ENCODE measurements at regions not wholly inside any gene's neighbourhood (a gene's known extent, or its start where the extent isn't known, plus 50 kb on each side); places are given as distances from the start of the nearest gene placed in this dataset.

DNA sequence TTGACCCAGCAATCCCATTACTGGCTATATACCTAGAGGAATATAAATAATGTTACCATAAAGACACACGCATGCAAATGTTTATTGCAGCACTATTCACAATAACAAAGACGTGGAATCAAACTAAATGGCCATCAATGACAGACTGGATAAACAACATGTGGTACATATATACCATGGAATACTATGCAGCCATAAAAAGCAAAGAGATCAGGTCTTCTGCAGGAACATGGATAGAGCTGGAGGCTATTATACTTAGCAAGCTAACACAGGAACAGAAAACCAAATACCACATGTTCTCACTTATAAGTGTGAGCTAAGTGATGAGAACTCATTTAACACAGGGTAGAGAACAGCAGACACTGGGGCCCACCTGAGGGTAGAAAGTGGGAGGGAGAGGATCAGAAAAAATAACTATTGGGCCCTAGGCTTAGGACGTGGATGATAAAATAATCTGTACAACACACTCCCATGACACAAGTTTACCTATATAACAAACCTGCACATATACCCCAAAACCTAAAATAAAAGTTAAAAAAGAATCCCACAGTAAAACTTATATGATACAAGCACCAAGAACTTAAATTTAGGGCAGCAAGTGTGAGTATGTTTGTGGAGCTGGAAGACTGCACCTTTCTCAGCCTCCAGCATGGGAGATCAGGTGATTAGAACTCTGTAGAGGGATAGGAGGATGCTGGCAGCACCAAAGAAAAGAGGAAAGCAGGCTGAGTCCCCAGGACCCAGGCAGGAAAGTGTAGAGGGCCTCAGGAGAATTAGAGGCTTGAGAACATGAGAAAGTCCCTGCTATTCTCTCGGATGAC lies 320.8 kb upstream of the USP24 start:
- no peak for DNase-seq (ENCODE audit: extremely low read depth, insufficient read length)
- Histone ChIP-seq H3K27me3 (replicated peaks; ENCODE audit: control insufficient read depth, insufficient read depth, low read length) (no peaks in the 10 kb centered on the region), H3K4me3 (replicated peaks; ENCODE audit: low read depth, low read length) (no peak overlapping the region), H3K36me3 (ENCODE audit: control insufficient read depth, insufficient read depth, low read length) (no peaks in the 10 kb centered on the region)
- TF ChIP-seq, protein P1, sequence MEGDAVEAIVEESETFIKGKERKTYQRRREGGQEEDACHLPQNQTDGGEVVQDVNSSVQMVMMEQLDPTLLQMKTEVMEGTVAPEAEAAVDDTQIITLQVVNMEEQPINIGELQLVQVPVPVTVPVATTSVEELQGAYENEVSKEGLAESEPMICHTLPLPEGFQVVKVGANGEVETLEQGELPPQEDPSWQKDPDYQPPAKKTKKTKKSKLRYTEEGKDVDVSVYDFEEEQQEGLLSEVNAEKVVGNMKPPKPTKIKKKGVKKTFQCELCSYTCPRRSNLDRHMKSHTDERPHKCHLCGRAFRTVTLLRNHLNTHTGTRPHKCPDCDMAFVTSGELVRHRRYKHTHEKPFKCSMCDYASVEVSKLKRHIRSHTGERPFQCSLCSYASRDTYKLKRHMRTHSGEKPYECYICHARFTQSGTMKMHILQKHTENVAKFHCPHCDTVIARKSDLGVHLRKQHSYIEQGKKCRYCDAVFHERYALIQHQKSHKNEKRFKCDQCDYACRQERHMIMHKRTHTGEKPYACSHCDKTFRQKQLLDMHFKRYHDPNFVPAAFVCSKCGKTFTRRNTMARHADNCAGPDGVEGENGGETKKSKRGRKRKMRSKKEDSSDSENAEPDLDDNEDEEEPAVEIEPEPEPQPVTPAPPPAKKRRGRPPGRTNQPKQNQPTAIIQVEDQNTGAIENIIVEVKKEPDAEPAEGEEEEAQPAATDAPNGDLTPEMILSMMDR (IDR thresholded peaks at IDR 0.05; ENCODE audit: insufficient read depth, low read length, poor library complexity, severe bottlenecking): no peak

DNA sequence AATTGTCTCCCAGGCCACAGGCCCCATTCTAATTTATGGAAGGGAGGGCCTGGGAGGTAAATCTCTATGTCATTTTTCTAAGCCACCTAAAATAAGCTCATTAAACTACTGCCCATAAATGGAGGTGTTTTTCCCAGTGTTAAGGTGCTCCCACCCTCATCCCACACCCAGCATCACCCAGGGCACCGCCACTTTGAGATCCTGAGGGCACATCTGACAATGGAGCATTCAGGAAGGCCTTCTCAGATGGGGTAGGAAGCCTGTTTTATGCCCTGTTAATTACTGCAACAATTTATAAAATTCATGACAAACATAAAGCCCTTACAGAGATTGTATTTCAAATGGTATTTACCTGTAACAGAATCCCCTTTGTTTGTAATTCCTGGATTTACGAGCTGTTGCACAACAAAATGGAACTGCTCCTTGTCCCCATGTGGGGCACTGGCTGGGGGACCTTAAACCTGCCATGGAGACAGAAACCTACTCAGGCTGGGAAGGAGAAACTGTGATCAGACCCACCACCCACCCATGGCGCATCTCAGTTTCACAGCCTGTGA lies 319.5 kb upstream of the USP24 start:
- TF ChIP-seq, protein P1 (IDR thresholded peaks at IDR 0.05; ENCODE audit: insufficient read depth, low read length, poor library complexity, severe bottlenecking): no peak
- no peaks in the 10 kb centered on the region for H3K27me3 ChIP-seq (replicated peaks; ENCODE audit: control insufficient read depth, insufficient read depth, low read length)
- DNase-seq (ENCODE audit: extremely low read depth, insufficient read length): no peak
- H3K4me3 ChIP-seq (replicated peaks; ENCODE audit: low read depth, low read length): no peak overlapping the region
- H3K36me3 ChIP-seq (ENCODE audit: control insufficient read depth, insufficient read depth, low read length): no peaks in the 10 kb centered on the region

DNA sequence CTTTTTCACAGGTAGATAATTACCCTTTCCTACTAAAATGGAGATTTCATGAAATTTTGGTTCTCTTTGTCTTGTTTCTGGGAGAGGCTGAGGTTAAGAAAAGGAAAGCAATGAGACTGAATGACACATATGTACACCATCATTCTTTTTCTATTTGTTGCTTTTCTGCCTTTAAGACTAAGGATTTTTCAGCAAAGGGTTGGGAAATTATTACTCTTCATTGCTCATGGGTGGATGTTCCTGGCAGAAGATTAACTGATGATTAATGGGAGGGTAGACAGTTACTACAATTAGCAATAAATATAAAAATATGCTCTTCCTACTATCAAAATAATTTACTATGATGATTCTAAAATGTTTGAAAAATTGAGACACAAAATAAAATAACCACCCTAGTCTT lies 316.5 kb upstream of the USP24 start:
- TF ChIP-seq, protein P1 (IDR thresholded peaks at IDR 0.05; ENCODE audit: insufficient read depth, low read length, poor library complexity, severe bottlenecking): no peak
- no peaks in the 10 kb centered on the region for H3K36me3 ChIP-seq (ENCODE audit: control insufficient read depth, insufficient read depth, low read length)
- DNase-seq (ENCODE audit: extremely low read depth, insufficient read length): no peak
- H3K4me3 ChIP-seq (replicated peaks; ENCODE audit: low read depth, low read length): no peak overlapping the region
- H3K27me3 ChIP-seq (replicated peaks; ENCODE audit: control insufficient read depth, insufficient read depth, low read length): no peaks in the 10 kb centered on the region; the same call in 1 of the 2 replicates

DNA sequence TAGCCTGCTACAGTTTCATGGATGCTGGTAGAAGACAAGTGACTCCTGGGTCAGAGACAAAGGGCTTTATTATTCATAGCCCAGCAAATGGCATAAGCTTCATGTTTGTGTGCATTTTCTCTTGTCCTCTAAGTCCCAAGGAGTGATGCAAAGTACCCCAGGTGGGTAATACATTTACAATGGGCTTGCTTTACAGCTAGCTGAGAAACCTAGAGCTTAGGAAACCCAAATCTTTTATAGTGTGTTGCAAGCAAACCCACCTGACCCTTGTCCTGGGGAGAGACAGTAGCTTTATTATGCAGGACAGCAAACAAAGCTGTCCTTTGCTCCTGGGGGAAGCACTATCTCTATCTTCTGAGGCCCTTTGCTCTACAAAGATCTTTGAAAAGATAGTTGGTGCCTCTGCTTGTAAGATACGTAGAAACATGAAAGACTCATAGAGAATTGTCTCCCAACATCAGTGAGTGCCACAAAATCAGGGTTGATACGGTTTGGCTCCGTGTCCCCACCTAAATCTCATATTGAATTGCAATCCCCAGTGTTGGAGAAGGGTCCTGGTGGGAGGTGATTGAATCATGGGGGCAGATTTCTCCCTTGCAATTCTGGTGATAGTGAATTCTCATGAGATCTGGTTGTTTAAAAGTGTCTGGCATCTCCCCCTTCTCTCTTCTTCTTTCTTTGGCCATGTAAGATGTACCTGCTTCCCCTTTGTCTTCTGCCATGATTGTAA lies 315.8 kb upstream of the USP24 start:
- H3K27me3 ChIP-seq (replicated peaks; ENCODE audit: control insufficient read depth, insufficient read depth, low read length): no peaks in the 10 kb centered on the region; the same call in 1 of the 2 replicates
- TF ChIP-seq, protein P1 (IDR thresholded peaks at IDR 0.05; ENCODE audit: insufficient read depth, low read length, poor library complexity, severe bottlenecking): no peak
- no peak overlapping the region for H3K4me3 ChIP-seq (replicated peaks; ENCODE audit: low read depth, low read length)
- DNase-seq (ENCODE audit: extremely low read depth, insufficient read length): no peak
- no peaks in the 10 kb centered on the region for H3K36me3 ChIP-seq (ENCODE audit: control insufficient read depth, insufficient read depth, low read length)

DNA sequence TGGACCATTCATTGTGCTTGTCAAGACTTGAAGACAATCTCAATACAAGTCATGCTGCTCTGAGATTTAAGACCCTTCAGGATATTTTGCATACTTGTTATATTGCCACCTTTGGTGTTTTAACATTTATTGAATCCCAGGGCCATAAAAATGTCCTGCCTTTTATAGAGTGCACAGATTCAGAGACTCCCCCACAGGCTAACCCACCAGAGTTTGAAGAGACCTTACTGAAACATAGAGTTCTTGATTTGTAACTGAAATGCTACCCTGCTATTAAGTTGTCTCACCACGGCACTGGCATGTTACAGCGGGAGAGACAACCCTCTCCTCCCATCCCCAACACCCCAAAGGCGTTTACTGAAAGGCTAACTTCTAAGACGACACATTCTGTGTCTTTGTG lies 313.9 kb upstream of the USP24 start:
- TF ChIP-seq, protein P1 (IDR thresholded peaks at IDR 0.05; ENCODE audit: insufficient read depth, low read length, poor library complexity, severe bottlenecking): no peak
- no peaks in the 10 kb centered on the region for H3K36me3 ChIP-seq (ENCODE audit: control insufficient read depth, insufficient read depth, low read length)
- H3K4me3 ChIP-seq (replicated peaks; ENCODE audit: low read depth, low read length): no peak overlapping the region
- DNase-seq (ENCODE audit: extremely low read depth, insufficient read length): no peak
- H3K27me3 ChIP-seq (replicated peaks; ENCODE audit: control insufficient read depth, insufficient read depth, low read length): no peaks in the 10 kb centered on the region; the same call in 1 of the 2 replicates

Data from GM06990 (cell line).